ENCODE measurements at regions not wholly inside any gene's neighbourhood (a gene's known extent, or its start where the extent isn't known, plus 50 kb on each side); places are given as distances from the start of the nearest gene placed in this dataset.

DNA sequence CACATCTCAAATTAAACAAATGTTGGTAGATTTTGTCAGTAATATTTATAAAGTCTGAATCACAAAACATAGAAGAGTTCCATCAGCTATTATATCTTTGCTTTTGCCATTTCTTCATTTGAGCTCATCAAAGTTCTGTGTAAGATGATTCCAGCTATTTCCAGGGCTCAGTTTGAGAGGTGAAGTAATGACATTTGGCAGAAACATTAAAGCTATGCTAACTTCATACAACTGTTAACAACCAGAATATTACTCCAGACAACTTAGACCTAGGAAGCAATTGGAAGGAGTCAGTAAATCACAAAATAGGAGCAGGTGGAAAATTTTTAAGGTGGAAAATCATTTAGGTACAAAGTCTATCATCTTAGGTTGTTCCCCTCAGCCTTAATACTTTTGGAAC lies 76.2 kb upstream of the CSNK1A1L start (continued):
- TF ChIP-seq, protein P1, sequence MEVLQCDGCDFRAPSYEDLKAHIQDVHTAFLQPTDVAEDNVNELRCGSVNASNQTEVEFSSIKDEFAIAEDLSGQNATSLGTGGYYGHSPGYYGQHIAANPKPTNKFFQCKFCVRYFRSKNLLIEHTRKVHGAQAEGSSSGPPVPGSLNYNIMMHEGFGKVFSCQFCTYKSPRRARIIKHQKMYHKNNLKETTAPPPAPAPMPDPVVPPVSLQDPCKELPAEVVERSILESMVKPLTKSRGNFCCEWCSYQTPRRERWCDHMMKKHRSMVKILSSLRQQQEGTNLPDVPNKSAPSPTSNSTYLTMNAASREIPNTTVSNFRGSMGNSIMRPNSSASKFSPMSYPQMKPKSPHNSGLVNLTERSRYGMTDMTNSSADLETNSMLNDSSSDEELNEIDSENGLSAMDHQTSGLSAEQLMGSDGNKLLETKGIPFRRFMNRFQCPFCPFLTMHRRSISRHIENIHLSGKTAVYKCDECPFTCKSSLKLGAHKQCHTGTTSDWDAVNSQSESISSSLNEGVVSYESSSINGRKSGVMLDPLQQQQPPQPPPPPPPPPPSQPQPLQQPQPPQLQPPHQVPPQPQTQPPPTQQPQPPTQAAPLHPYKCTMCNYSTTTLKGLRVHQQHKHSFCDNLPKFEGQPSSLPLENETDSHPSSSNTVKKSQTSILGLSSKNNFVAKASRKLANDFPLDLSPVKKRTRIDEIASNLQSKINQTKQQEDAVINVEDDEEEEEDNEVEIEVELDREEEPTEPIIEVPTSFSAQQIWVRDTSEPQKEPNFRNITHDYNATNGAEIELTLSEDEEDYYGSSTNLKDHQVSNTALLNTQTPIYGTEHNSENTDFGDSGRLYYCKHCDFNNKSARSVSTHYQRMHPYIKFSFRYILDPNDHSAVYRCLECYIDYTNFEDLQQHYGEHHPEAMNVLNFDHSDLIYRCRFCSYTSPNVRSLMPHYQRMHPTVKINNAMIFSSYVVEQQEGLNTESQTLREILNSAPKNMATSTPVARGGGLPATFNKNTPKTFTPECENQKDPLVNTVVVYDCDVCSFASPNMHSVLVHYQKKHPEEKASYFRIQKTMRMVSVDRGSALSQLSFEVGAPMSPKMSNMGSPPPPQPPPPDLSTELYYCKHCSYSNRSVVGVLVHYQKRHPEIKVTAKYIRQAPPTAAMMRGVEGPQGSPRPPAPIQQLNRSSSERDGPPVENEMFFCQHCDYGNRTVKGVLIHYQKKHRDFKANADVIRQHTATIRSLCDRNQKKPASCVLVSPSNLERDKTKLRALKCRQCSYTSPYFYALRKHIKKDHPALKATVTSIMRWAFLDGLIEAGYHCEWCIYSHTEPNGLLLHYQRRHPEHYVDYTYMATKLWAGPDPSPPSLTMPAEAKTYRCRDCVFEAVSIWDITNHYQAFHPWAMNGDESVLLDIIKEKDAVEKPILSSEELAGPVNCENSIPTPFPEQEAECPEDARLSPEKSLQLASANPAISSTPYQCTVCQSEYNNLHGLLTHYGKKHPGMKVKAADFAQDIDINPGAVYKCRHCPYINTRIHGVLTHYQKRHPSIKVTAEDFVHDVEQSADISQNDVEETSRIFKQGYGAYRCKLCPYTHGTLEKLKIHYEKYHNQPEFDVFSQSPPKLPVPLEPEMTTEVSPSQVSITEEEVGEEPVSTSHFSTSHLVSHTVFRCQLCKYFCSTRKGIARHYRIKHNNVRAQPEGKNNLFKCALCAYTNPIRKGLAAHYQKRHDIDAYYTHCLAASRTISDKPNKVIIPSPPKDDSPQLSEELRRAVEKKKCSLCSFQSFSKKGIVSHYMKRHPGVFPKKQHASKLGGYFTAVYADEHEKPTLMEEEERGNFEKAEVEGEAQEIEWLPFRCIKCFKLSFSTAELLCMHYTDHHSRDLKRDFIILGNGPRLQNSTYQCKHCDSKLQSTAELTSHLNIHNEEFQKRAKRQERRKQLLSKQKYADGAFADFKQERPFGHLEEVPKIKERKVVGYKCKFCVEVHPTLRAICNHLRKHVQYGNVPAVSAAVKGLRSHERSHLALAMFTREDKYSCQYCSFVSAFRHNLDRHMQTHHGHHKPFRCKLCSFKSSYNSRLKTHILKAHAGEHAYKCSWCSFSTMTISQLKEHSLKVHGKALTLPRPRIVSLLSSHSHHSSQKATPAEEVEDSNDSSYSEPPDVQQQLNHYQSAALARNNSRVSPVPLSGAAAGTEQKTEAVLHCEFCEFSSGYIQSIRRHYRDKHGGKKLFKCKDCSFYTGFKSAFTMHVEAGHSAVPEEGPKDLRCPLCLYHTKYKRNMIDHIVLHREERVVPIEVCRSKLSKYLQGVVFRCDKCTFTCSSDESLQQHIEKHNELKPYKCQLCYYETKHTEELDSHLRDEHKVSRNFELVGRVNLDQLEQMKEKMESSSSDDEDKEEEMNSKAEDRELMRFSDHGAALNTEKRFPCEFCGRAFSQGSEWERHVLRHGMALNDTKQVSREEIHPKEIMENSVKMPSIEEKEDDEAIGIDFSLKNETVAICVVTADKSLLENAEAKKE (CRISPR knock-in tag; IDR thresholded peaks at IDR 0.05), result no peak
- TF ChIP-seq POLR2AphosphoS5 (IDR thresholded peaks at IDR 0.05; ENCODE audit: low read depth), result no peak

DNA sequence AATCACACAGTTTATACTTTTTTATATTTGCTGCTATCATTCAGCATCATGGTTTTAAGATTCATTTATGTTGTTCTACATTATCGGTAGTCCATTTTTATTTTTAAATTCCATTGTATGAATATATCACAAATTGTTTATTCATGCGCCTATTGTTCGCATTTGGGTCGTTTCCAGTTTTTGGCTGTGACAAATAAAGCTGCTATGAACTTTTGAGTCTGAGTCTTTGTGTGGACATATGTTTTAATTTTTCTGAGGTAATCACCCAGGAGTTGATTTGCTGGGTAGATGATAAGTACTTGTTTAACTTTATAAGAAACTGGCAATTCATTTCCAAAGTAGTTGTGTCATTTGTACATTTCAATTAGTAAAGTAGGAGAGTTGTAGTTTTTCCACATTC lies 74.2 kb upstream of the CSNK1A1L start:
- no peaks in the 10 kb centered on the region for H3K4me1 ChIP-seq (ENCODE audit: insufficient read depth)
- H4K20me1 ChIP-seq (replicated peaks; ENCODE audit: insufficient read depth), result no peaks in the 10 kb centered on the region
- ATAC-seq, result no peak
- no peak overlapping the region for H2AFZ ChIP-seq
- DNase-seq (ENCODE audit: low spot score), result no peak
- Mint-ChIP-seq H3K9me3 (no peaks in the 10 kb centered on the region), H3K4me3 (no peak overlapping the region), H3K36me3 (ENCODE audit: low read depth) (no peaks in the 10 kb centered on the region), H3K27me3 (ENCODE audit: insufficient read depth, low read depth, poor library complexity) (no peaks in the 10 kb centered on the region), H3K4me1 (no peaks in the 10 kb centered on the region), H3K27ac (no peak overlapping the region)
- H3K79me2 ChIP-seq (replicated peaks; ENCODE audit: insufficient read depth), result no peaks in the 10 kb centered on the region
- no peaks in the 10 kb centered on the region for H3K9me2 ChIP-seq (ENCODE audit: insufficient read depth)
- H3K4me3 ChIP-seq, result no peak overlapping the region
- no peaks in the 10 kb centered on the region for H3F3A ChIP-seq (replicated peaks; ENCODE audit: low read depth)
- no peak overlapping the region for H3K27ac ChIP-seq (ENCODE audit: low read depth)
- no peak overlapping the region for H3K4me2 ChIP-seq
- H3K36me3 ChIP-seq (ENCODE audit: insufficient read depth), result no peaks in the 10 kb centered on the region
- no peaks in the 10 kb centered on the region for H3K27me3 ChIP-seq (ENCODE audit: insufficient read depth)
- TF ChIP-seq ETS1 (IDR thresholded peaks at IDR 0.05), result no peak
- TF ChIP-seq, protein P1 (CRISPR knock-in tag; IDR thresholded peaks at IDR 0.05), result no peak
- TF ChIP-seq STAT1 (IDR thresholded peaks at IDR 0.05; ENCODE audit: unreplicated experiment), result no peak
- no peak for TF ChIP-seq EZH2 (IDR thresholded peaks at IDR 0.05; ENCODE audit: low read depth, unreplicated experiment)
- no peak for TF ChIP-seq NANOG (IDR thresholded peaks at IDR 0.05; ENCODE audit: borderline replicate concordance)
- no peak for TF ChIP-seq ZNF331 (CRISPR knock-in tag; IDR thresholded peaks at IDR 0.05; ENCODE audit: low read depth)
- TF ChIP-seq POLR2AphosphoS5 (IDR thresholded peaks at IDR 0.05; ENCODE audit: low read depth), result no peak
- no peak for TF ChIP-seq ZNF114 (CRISPR knock-in tag; IDR thresholded peaks at IDR 0.05)

All from GM23338 (cell line).